Breast epithelium (tissue), 3 donors: ENCODE measurements at regions not wholly inside any gene's neighbourhood (a gene's known extent, or its start where the extent isn't known, plus 50 kb on each side); places are given as distances from the start of the nearest gene placed in this dataset.

Experiments
- POLR2AphosphoS5 ChIP-seq, 3 donors: sonication (generic); formaldehyde crosslinking; IDR thresholded peaks; one replicate each; pipeline ENCODE4 v1.6.1; 2017; ENCODE audit warnings: antibody characterized with exemption in 3 of 3
- TF ChIP-seq, protein P1 (sequence below), 3 donors: fragments of 450-650 bp; IDR thresholded peaks; one replicate each; pipeline ENCODE4 v1.5.1; 2016 to 2017; ENCODE audit warnings: antibody characterized with exemption in 3 of 3, mild to moderate bottlenecking in 3 of 3, moderate library complexity in 3 of 3

DNA sequence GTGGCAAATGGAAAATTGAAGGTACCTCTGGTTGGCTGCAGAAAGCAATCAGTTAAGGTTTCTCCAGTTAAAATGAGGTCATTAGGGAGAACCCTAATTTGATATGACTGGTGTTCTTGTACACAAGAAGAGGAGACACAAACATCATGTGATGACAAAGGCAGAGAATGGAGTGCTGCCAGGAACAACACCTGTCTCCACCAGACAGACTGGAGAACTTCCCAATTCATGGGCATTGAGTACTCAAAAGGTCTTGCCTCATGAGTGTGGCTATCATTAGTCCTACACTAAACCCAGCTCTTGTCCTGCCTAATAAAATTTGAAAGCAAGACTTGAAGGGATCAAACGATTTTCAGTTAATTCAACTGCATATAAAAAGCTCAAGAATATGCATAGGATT, 152.6 kb downstream of the PTPN20 start:
- TF ChIP-seq, protein P1, sequence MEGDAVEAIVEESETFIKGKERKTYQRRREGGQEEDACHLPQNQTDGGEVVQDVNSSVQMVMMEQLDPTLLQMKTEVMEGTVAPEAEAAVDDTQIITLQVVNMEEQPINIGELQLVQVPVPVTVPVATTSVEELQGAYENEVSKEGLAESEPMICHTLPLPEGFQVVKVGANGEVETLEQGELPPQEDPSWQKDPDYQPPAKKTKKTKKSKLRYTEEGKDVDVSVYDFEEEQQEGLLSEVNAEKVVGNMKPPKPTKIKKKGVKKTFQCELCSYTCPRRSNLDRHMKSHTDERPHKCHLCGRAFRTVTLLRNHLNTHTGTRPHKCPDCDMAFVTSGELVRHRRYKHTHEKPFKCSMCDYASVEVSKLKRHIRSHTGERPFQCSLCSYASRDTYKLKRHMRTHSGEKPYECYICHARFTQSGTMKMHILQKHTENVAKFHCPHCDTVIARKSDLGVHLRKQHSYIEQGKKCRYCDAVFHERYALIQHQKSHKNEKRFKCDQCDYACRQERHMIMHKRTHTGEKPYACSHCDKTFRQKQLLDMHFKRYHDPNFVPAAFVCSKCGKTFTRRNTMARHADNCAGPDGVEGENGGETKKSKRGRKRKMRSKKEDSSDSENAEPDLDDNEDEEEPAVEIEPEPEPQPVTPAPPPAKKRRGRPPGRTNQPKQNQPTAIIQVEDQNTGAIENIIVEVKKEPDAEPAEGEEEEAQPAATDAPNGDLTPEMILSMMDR (IDR thresholded peaks at IDR 0.05): no peak
- TF ChIP-seq POLR2AphosphoS5 (IDR thresholded peaks at IDR 0.05): no peak
